ENCODE measurements at regions not wholly inside any gene's neighbourhood (a gene's known extent, or its start where the extent isn't known, plus 50 kb on each side); places are given as distances from the start of the nearest gene placed in this dataset.

GRCh38 chr2:15769235-15769634 lies 171.1 kb upstream of the MYCN start:
- no peaks in the 10 kb centered on the region for H3K9me3 Mint-ChIP-seq
- no peak overlapping the region for H3K27ac Mint-ChIP-seq
- DNase-seq, result no peak
- no peaks in the 10 kb centered on the region for H3K27me3 Mint-ChIP-seq
- H3K4me1 Mint-ChIP-seq, result no peaks in the 10 kb centered on the region
- ChIA-PET CTCF (no interaction called here), POLR2A (no interaction called here)
- H3K36me3 Mint-ChIP-seq (ENCODE audit: low read depth), result no peaks in the 10 kb centered on the region
- no peak overlapping the region for H3K4me3 Mint-ChIP-seq

GRCh38 chr2:15769676-15770547 lies 170.4 kb upstream of the MYCN start:
- Mint-ChIP-seq H3K4me3 (no peak overlapping the region), H3K36me3 (ENCODE audit: low read depth) (no peaks in the 10 kb centered on the region), H3K27ac (no peak overlapping the region), H3K4me1 (no peaks in the 10 kb centered on the region), H3K9me3 (no peaks in the 10 kb centered on the region), H3K27me3 (no peaks in the 10 kb centered on the region)
- ChIA-PET POLR2A (no interaction called here), CTCF (no interaction called here)
- DNase-seq, result no peak

GRCh38 chr2:15770606-15771005 lies 169.7 kb upstream of the MYCN start:
- Mint-ChIP-seq H3K27me3 (no peaks in the 10 kb centered on the region), H3K4me1 (no peaks in the 10 kb centered on the region), H3K36me3 (ENCODE audit: low read depth) (no peaks in the 10 kb centered on the region), H3K4me3 (no peak overlapping the region), H3K27ac (no peak overlapping the region), H3K9me3 (no peaks in the 10 kb centered on the region)
- CTCF ChIA-PET, result no interaction called here
- POLR2A ChIA-PET, result no interaction called here
- no peak for DNase-seq

- H3K27me3 Mint-ChIP-seq, result no peaks in the 10 kb centered on the region
These were observed 169.2 kb upstream of the MYCN start for GRCh38 chr2:15771124-15771523.

GRCh38 chr2:15772086-15772595 lies 168.2 kb upstream of the MYCN start:
- Mint-ChIP-seq H3K27me3 (no peaks in the 10 kb centered on the region), H3K36me3 (ENCODE audit: low read depth) (no peaks in the 10 kb centered on the region)

More at GRCh38 chr2:15771124-15771523, 169.2 kb upstream of the MYCN start:
- no peaks in the 10 kb centered on the region for H3K9me3 Mint-ChIP-seq
- POLR2A ChIA-PET, result no interaction called here
- no peaks in the 10 kb centered on the region for H3K4me1 Mint-ChIP-seq
- no peak for DNase-seq
- no peak overlapping the region for H3K27ac Mint-ChIP-seq
- no peak overlapping the region for H3K4me3 Mint-ChIP-seq
- no peaks in the 10 kb centered on the region for H3K36me3 Mint-ChIP-seq (ENCODE audit: low read depth)
- CTCF ChIA-PET, result no interaction called here

GRCh38 chr2:15772681-15773080 lies 167.7 kb upstream of the MYCN start:
- CTCF ChIA-PET, result no interaction called here
- no peaks in the 10 kb centered on the region for H3K36me3 Mint-ChIP-seq (ENCODE audit: low read depth)
- H3K27ac Mint-ChIP-seq, result no peak overlapping the region

More at GRCh38 chr2:15772086-15772595, 168.2 kb upstream of the MYCN start:
- H3K4me1 Mint-ChIP-seq, result no peaks in the 10 kb centered on the region
- DNase-seq, result no peak
- POLR2A ChIA-PET, result no interaction called here
- no peak overlapping the region for H3K4me3 Mint-ChIP-seq
- no peak overlapping the region for H3K27ac Mint-ChIP-seq
- CTCF ChIA-PET, result no interaction called here
- no peaks in the 10 kb centered on the region for H3K9me3 Mint-ChIP-seq

GRCh38 chr2:15773204-15773603 lies 167.1 kb upstream of the MYCN start:
- no peaks in the 10 kb centered on the region for H3K36me3 Mint-ChIP-seq (ENCODE audit: low read depth)
- H3K27ac Mint-ChIP-seq, result no peak overlapping the region
- no peak overlapping the region for H3K4me3 Mint-ChIP-seq
- POLR2A ChIA-PET, result no interaction called here
- DNase-seq, result no peak
- H3K9me3 Mint-ChIP-seq, result no peaks in the 10 kb centered on the region
- CTCF ChIA-PET, result no interaction called here
- no peaks in the 10 kb centered on the region for H3K4me1 Mint-ChIP-seq
- H3K27me3 Mint-ChIP-seq, result no peaks in the 10 kb centered on the region

More at GRCh38 chr2:15772681-15773080, 167.7 kb upstream of the MYCN start:
- POLR2A ChIA-PET, result no interaction called here
- H3K4me3 Mint-ChIP-seq, result no peak overlapping the region
- H3K4me1 Mint-ChIP-seq, result no peaks in the 10 kb centered on the region
- DNase-seq, result no peak
- no peaks in the 10 kb centered on the region for H3K9me3 Mint-ChIP-seq
- H3K27me3 Mint-ChIP-seq, result no peaks in the 10 kb centered on the region

- Mint-ChIP-seq H3K36me3 (ENCODE audit: low read depth) (no peaks in the 10 kb centered on the region), H3K4me1 (no peaks in the 10 kb centered on the region), H3K4me3 (no peak overlapping the region), H3K27me3 (no peaks in the 10 kb centered on the region), H3K27ac (no peak overlapping the region), H3K9me3 (no peaks in the 10 kb centered on the region)
- ChIA-PET CTCF (no interaction called here), POLR2A (no interaction called here)
- DNase-seq, result no peak
These were observed 166.5 kb upstream of the MYCN start for GRCh38 chr2:15773846-15774245.

GRCh38 chr2:15775753-15776628 lies 164.4 kb upstream of the MYCN start:
- H3K27me3 Mint-ChIP-seq, result no peaks in the 10 kb centered on the region
- H3K4me1 Mint-ChIP-seq, result no peaks in the 10 kb centered on the region
- no peak overlapping the region for H3K4me3 Mint-ChIP-seq
- no peaks in the 10 kb centered on the region for H3K9me3 Mint-ChIP-seq
- no peaks in the 10 kb centered on the region for H3K36me3 Mint-ChIP-seq (ENCODE audit: low read depth)
- H3K27ac Mint-ChIP-seq, result no peak overlapping the region
- ChIA-PET POLR2A (no interaction called here), CTCF (no interaction called here)
- DNase-seq, result no peak

- H3K27me3 Mint-ChIP-seq, result no peaks in the 10 kb centered on the region
- H3K9me3 Mint-ChIP-seq, result no peaks in the 10 kb centered on the region
- ChIA-PET CTCF (no interaction called here), POLR2A (no interaction called here)
- H3K4me3 Mint-ChIP-seq, result no peak overlapping the region
- H3K36me3 Mint-ChIP-seq (ENCODE audit: low read depth), result no peaks in the 10 kb centered on the region
- no peaks in the 10 kb centered on the region for H3K4me1 Mint-ChIP-seq
- H3K27ac Mint-ChIP-seq, result no peak overlapping the region
- no peak for DNase-seq
These were observed 163.8 kb upstream of the MYCN start for GRCh38 chr2:15776629-15776919.

GRCh38 chr2:15776992-15777702 lies 163.2 kb upstream of the MYCN start:
- no peaks in the 10 kb centered on the region for H3K4me1 Mint-ChIP-seq
- H3K9me3 Mint-ChIP-seq, result no peaks in the 10 kb centered on the region
- ChIA-PET CTCF (no interaction called here), POLR2A (no interaction called here)
- H3K27me3 Mint-ChIP-seq, result no peaks in the 10 kb centered on the region
- no peaks in the 10 kb centered on the region for H3K36me3 Mint-ChIP-seq (ENCODE audit: low read depth)
- H3K4me3 Mint-ChIP-seq, result no peak overlapping the region
- no peak overlapping the region for H3K27ac Mint-ChIP-seq
- DNase-seq, result no peak

- POLR2A ChIA-PET, result no interaction called here
- Mint-ChIP-seq H3K27ac (no peak overlapping the region), H3K4me1 (no peaks in the 10 kb centered on the region), H3K27me3 (no peaks in the 10 kb centered on the region), H3K4me3 (no peak overlapping the region), H3K9me3 (no peaks in the 10 kb centered on the region), H3K36me3 (ENCODE audit: low read depth) (no peaks in the 10 kb centered on the region)
- CTCF ChIA-PET, result no interaction called here
- DNase-seq, result no peak
These were observed 162.5 kb upstream of the MYCN start for GRCh38 chr2:15777795-15778371.

GRCh38 chr2:15778529-15779219 lies 161.7 kb upstream of the MYCN start:
- Mint-ChIP-seq H3K36me3 (ENCODE audit: low read depth) (no peaks in the 10 kb centered on the region), H3K27ac (no peak overlapping the region), H3K4me1 (no peaks in the 10 kb centered on the region), H3K27me3 (no peaks in the 10 kb centered on the region), H3K4me3 (no peak overlapping the region), H3K9me3 (no peaks in the 10 kb centered on the region)
- CTCF ChIA-PET, result no interaction called here
- POLR2A ChIA-PET, result no interaction called here
- no peak for DNase-seq

Data from activated CD4-positive, alpha-beta memory T cell treated with anti-CD3 and anti-CD28 coated beads, Interleukin-2, amount 10 ng/mL, durations not matched to agents 7 days and 5 days (primary cell).